Small intestine (tissue), 7 donors: ENCODE measurements at regions not wholly inside any gene's neighbourhood (a gene's known extent, or its start where the extent isn't known, plus 50 kb on each side); places are given as distances from the start of the nearest gene placed in this dataset.

ENCODE experiments used
- DNase-seq, 2 donors: peaks; one replicate each; pipeline versions ENCODE4 v3.0.0 to v3.0.0-alpha.2; 2013
- FAIRE-seq: peaks from 2 replicates; lab custom pipeline; 2012; peaks lifted over from hg19 to GRCh38; lab: Jason Lieb, UNC
- H3K27ac ChIP-seq, 3 donors: one replicate each; pipeline ENCODE4 v1.5.1; 2013; ENCODE audit warnings: low read length in 2 of 3, mild to moderate bottlenecking in 2 of 3, control low read depth in 1 of 3, inconsistent platforms in 1 of 3, low read depth in 1 of 3, moderate library complexity in 1 of 3
- H3K27me3 ChIP-seq, 3 donors: one replicate each; pipeline ENCODE4 v1.6.1; 2013; ENCODE audit warnings: low read length in 3 of 3, inconsistent platforms in 1 of 3; ENCODE audit not compliant: control insufficient read depth in 3 of 3, insufficient read depth in 3 of 3
- H3K36me3 ChIP-seq, 3 donors: one replicate each; pipeline ENCODE4 v1.6.1; 2013; ENCODE audit warnings: low read length in 3 of 3, inconsistent platforms in 1 of 3, low read depth in 1 of 3, mild to moderate bottlenecking in 1 of 3, moderate library complexity in 1 of 3; ENCODE audit not compliant: control insufficient read depth in 3 of 3, insufficient read depth in 2 of 3
- H3K4me1 ChIP-seq, 3 donors: one replicate each; pipeline ENCODE4 v1.6.1; 2013; ENCODE audit warnings: low read length in 2 of 3, inconsistent platforms in 1 of 3, low read depth in 1 of 3, mild to moderate bottlenecking in 1 of 3, moderate library complexity in 1 of 3; ENCODE audit not compliant: control insufficient read depth in 3 of 3, insufficient read depth in 2 of 3
- H3K4me3 ChIP-seq, 3 donors: one replicate each; pipeline ENCODE4 v1.5.1; 2013; ENCODE audit warnings: low read length in 3 of 3, control low read depth in 1 of 3, inconsistent platforms in 1 of 3, low read depth in 1 of 3, mild to moderate bottlenecking in 1 of 3, moderate library complexity in 1 of 3
- H3K9me3 ChIP-seq, 2 donors: one replicate each; pipeline ENCODE4 v1.6.1; 2013; ENCODE audit warnings: low read depth in 1 of 2, low read length in 1 of 2; ENCODE audit not compliant: control insufficient read depth in 2 of 2, insufficient read depth in 1 of 2
- WGBS, 3 donors: extraction: QIAGEN DNeasy Blood & Tissue Kit; methylation state at CpG; one replicate each; pipeline ENCODE4 v1.1.7; 2013; 5-methylcytosine and 5-hydroxymethylcytosine counted together
- donor health status: healthy with polysubstance abuse.
- donor health status: control.
- donor health status: control.
- donor health status: Bipolar disorder and iron deficiency.
- donor health status: healthy.

GRCh38 chr4:138879757-138880156 lies 135.8 kb upstream of the NOCT start:
- no peak overlapping the region for H3K4me3 ChIP-seq
- no peak for DNase-seq

DNA sequence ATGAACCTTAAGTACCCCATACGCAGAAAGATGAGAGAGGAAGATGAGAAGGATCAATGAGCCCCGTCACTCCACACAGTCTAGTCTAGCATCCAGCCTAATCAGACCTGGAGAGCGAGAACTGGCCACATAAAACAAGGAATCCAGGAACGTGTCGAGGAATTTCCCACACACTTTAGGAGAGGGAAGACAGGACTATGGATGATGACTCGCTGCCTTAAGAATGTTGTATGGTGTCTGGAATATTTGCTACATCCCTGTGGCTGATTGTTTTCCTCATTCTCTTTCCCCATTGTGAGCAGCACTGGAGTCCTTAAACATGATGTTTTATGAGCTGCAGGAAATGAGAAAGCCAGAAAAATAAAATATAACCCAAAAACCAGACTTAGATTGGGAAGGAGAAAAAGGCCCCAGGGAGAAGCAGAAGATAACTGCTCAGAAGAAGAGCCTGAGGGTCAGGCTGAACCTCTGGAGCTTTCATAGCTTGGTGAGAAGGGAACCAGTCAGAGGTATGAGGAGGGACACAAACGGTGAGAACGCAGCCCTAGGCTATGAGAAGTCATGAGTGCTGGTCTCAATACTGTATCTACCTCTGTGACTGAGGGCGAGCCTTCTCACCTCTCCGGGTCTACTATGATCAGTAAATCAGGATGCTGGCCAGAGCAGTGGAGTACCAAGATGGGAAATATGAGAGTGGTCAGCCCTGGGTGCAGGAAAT lies 139.5 kb upstream of the NOCT start:
- no peak for DNase-seq
- Histone ChIP-seq H3K27ac (no peak overlapping the region), H3K4me1 (no peaks in the 10 kb centered on the region), H3K9me3 (no peaks in the 10 kb centered on the region), H3K36me3 (no peaks in the 10 kb centered on the region), H3K27me3 (no peaks in the 10 kb centered on the region), H3K4me3 (no peak overlapping the region)
- no peak for FAIRE-seq
- WGBS, 3 donors: 76 to 83% (median 78%) methylated on average over 10 of the region's 10 CpGs

More at GRCh38 chr4:138879757-138880156, 135.8 kb upstream of the NOCT start:
- 72 to 81% (median 74%) methylated on average over 3 of the region's 3 CpGs for WGBS, 3 donors
- no peak for FAIRE-seq
- Histone ChIP-seq H3K27me3 (no peaks in the 10 kb centered on the region), H3K27ac (no peak overlapping the region), H3K36me3 (no peaks in the 10 kb centered on the region), H3K4me1 (no peaks in the 10 kb centered on the region), H3K9me3 (no peaks in the 10 kb centered on the region)

GRCh38 chr4:138871555-138871875 lies 144.1 kb upstream of the NOCT start:
- Histone ChIP-seq H3K9me3 (no peaks in the 10 kb centered on the region), H3K4me3 (no peak overlapping the region), H3K27ac (no peak overlapping the region), H3K36me3 (no peaks in the 10 kb centered on the region), H3K27me3 (no peaks in the 10 kb centered on the region), H3K4me1 (no peaks in the 10 kb centered on the region)
- WGBS, 3 donors: 75 to 79% (median 79%) methylated on average over 11 of the region's 11 CpGs
- FAIRE-seq: no peak
- DNase-seq: no peak

GRCh38 chr4:138870737-138871554 lies 144.6 kb upstream of the NOCT start:
- DNase-seq (peak; percentile 70 to 85), FAIRE-seq (no peak)

GRCh38 chr4:138869631-138870030 lies 145.9 kb upstream of the NOCT start:
- Histone ChIP-seq H3K9me3 (no peaks in the 10 kb centered on the region), H3K36me3 (no peaks in the 10 kb centered on the region), H3K27me3 (no peaks in the 10 kb centered on the region), H3K4me1 (no peaks in the 10 kb centered on the region), H3K4me3 (no peak overlapping the region), H3K27ac (no peak overlapping the region)
- no peak for DNase-seq
- FAIRE-seq: no peak

More at GRCh38 chr4:138870737-138871554, 144.6 kb upstream of the NOCT start:
- H3K9me3 ChIP-seq: no peaks in the 10 kb centered on the region
- 8 to 13% (median 10%) methylated on average over 9 of the region's 9 CpGs for WGBS, 3 donors
- no peaks in the 10 kb centered on the region for H3K4me1 ChIP-seq
- no peaks in the 10 kb centered on the region for H3K27me3 ChIP-seq
- H3K36me3 ChIP-seq: no peaks in the 10 kb centered on the region
- no peak overlapping the region for H3K4me3 ChIP-seq
- no peak overlapping the region for H3K27ac ChIP-seq

GRCh38 chr4:138869165-138869564 lies 146.4 kb upstream of the NOCT start:
- no peaks in the 10 kb centered on the region for H3K36me3 ChIP-seq
- no peaks in the 10 kb centered on the region for H3K4me1 ChIP-seq
- DNase-seq (no peak), FAIRE-seq (no peak)
- no peaks in the 10 kb centered on the region for H3K27me3 ChIP-seq
- no peak overlapping the region for H3K4me3 ChIP-seq
- WGBS, 3 donors: 19 to 34% (median 34%) methylated on average over 1 of the region's 1 CpG
- H3K27ac ChIP-seq: no peak overlapping the region
- no peaks in the 10 kb centered on the region for H3K9me3 ChIP-seq

GRCh38 chr4:138868562-138868961 lies 147.0 kb upstream of the NOCT start:
- DNase-seq (no peak), FAIRE-seq (no peak)
- WGBS, 3 donors: 37 to 44% (median 41%) methylated on average over 3 of the region's 3 CpGs
- no peak overlapping the region for H3K27ac ChIP-seq
- no peak overlapping the region for H3K4me3 ChIP-seq
- no peaks in the 10 kb centered on the region for H3K36me3 ChIP-seq
- H3K27me3 ChIP-seq: no peaks in the 10 kb centered on the region
- H3K9me3 ChIP-seq: no peaks in the 10 kb centered on the region
- H3K4me1 ChIP-seq: no peaks in the 10 kb centered on the region

DNA sequence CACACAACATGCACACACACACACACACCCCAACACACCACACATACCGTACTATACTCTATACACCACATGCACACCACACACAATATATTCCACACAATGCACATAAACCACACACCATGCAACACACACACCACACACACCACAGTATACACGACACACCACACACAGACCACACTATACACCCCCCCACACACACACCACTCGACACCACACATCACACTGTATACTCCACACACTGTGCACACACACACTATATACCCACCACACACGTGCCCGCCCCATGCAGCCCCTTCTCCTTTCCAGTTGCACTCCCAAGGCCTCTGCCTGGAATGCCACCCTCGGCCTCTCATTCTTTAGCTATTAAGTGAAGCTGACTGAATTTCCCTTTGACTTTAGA lies 148.2 kb upstream of the NOCT start:
- Histone ChIP-seq H3K36me3 (no peaks in the 10 kb centered on the region), H3K4me1 (no peaks in the 10 kb centered on the region), H3K27ac (no peak overlapping the region), H3K9me3 (no peaks in the 10 kb centered on the region), H3K27me3 (no peaks in the 10 kb centered on the region), H3K4me3 (no peak overlapping the region)
- DNase-seq: no peak
- 84 to 88% (median 86%) methylated on average over 6 of the region's 6 CpGs for WGBS, 3 donors
- no peak for FAIRE-seq
